ENCODE measurements at regions not wholly inside any gene's neighbourhood (a gene's known extent, or its start where the extent isn't known, plus 50 kb on each side); places are given as distances from the start of the nearest gene placed in this dataset.

DNA sequence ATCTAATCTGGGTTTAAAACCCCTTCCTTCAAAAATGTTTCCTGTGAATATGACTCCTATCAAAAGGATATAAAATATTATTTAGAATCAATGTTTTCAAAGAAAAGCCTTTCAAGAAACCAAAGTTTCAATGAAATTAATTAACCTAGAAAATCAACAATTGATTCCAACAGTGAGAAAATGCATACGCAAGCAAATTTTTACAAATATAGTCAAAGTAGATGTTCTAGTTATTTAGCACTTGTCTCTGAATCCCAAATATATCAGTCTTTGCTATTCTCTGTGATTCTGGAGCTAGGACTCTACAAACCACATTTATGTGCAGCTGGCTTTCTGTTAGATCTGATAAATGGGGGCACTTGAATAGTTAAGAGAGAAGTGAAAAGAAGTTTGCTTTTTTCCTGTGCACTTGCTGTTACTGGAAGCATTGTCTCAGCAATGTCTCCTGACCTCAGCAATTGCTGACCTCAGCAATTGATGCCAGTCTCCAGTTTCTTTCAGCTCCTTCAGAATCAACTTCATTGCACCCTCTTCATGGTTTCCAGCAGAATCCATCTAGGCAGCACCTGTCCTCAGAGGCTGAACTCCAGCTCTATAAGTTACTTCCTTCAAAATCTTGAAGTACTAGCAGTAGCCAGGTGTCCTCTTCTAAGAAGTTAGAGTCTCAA, 879.9 kb upstream of the LRRN3 start:
- TF ChIP-seq, protein P1, sequence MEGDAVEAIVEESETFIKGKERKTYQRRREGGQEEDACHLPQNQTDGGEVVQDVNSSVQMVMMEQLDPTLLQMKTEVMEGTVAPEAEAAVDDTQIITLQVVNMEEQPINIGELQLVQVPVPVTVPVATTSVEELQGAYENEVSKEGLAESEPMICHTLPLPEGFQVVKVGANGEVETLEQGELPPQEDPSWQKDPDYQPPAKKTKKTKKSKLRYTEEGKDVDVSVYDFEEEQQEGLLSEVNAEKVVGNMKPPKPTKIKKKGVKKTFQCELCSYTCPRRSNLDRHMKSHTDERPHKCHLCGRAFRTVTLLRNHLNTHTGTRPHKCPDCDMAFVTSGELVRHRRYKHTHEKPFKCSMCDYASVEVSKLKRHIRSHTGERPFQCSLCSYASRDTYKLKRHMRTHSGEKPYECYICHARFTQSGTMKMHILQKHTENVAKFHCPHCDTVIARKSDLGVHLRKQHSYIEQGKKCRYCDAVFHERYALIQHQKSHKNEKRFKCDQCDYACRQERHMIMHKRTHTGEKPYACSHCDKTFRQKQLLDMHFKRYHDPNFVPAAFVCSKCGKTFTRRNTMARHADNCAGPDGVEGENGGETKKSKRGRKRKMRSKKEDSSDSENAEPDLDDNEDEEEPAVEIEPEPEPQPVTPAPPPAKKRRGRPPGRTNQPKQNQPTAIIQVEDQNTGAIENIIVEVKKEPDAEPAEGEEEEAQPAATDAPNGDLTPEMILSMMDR (IDR thresholded peaks at IDR 0.05; ENCODE audit: insufficient read depth, low read length, poor library complexity, severe bottlenecking): no peak
- no peak for DNase-seq (ENCODE audit: low read depth)
- H3K36me3 ChIP-seq (ENCODE audit: control insufficient read depth, insufficient read depth, low read length): no peaks in the 10 kb centered on the region
- no peaks in the 10 kb centered on the region for H3K27me3 ChIP-seq (ENCODE audit: control insufficient read depth, insufficient read depth, low read length)
- no peak overlapping the region for H3K4me3 ChIP-seq (ENCODE audit: low read depth, low read length)

DNA sequence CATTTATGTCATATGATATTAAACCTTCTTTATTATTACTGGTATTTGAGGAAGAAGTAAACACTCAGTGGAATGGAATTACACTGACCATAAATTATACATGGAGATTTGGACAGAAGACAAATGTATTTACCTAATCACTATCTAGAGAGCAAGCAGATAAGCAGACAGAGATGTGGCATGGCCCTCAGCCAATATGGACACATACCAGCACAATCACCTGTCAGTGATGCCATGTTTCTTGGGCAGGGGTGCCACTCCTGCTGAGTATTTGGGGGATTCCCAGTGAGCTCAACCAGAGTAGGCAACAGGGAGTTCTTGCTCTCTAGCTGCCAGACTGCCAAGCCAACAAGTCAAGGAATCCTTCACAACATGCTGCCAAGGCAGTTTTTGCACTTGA, 866.3 kb upstream of the LRRN3 start:
- DNase-seq (ENCODE audit: low read depth): no peak
- H3K4me3 ChIP-seq (ENCODE audit: low read depth, low read length): no peak overlapping the region
- TF ChIP-seq, protein P1 (IDR thresholded peaks at IDR 0.05; ENCODE audit: insufficient read depth, low read length, poor library complexity, severe bottlenecking): no peak
- no peaks in the 10 kb centered on the region for H3K27me3 ChIP-seq (ENCODE audit: control insufficient read depth, insufficient read depth, low read length)
- no peaks in the 10 kb centered on the region for H3K36me3 ChIP-seq (ENCODE audit: control insufficient read depth, insufficient read depth, low read length)

DNA sequence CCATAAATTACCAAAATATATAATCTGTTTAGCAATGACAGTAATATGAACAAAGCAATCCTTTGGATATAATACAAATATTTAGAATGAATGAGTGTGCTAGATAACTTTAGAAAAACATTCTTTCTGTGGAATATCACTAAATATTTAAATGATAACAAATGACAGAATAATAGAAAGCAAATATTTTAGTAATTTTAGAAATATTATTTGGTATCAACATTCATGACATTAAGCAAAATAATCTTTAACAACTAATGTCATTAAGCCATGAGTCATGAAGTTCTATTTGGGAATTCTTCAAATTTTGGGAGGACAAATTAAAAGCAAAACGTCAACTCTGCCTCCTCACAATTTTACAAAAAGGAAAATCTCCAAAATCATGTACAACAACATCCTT, 844.8 kb upstream of the LRRN3 start:
- no peaks in the 10 kb centered on the region for H3K27me3 ChIP-seq (ENCODE audit: control insufficient read depth, insufficient read depth, low read length)
- TF ChIP-seq, protein P1 (IDR thresholded peaks at IDR 0.05; ENCODE audit: insufficient read depth, low read length, poor library complexity, severe bottlenecking): no peak
- DNase-seq (ENCODE audit: low read depth): no peak
- no peak overlapping the region for H3K4me3 ChIP-seq (ENCODE audit: low read depth, low read length)
- H3K36me3 ChIP-seq (ENCODE audit: control insufficient read depth, insufficient read depth, low read length): no peaks in the 10 kb centered on the region

GRCh38 chr7:110253093-110253492, 837.8 kb upstream of the LRRN3 start:
- H3K4me3 ChIP-seq (ENCODE audit: low read depth, low read length): no peak overlapping the region
- DNase-seq (ENCODE audit: low read depth): no peak
- TF ChIP-seq, protein P1 (IDR thresholded peaks at IDR 0.05; ENCODE audit: insufficient read depth, low read length, poor library complexity, severe bottlenecking): no peak
- H3K27me3 ChIP-seq (ENCODE audit: control insufficient read depth, insufficient read depth, low read length): no peaks in the 10 kb centered on the region
- no peaks in the 10 kb centered on the region for H3K36me3 ChIP-seq (ENCODE audit: control insufficient read depth, insufficient read depth, low read length)

GRCh38 chr7:110257673-110258072, 833.3 kb upstream of the LRRN3 start:
- DNase-seq (ENCODE audit: low read depth): no peak
- TF ChIP-seq, protein P1 (IDR thresholded peaks at IDR 0.05; ENCODE audit: insufficient read depth, low read length, poor library complexity, severe bottlenecking): no peak
- no peaks in the 10 kb centered on the region for H3K36me3 ChIP-seq (ENCODE audit: control insufficient read depth, insufficient read depth, low read length)

GRCh38 chr7:110262251-110262650, 828.7 kb upstream of the LRRN3 start:
- no peak overlapping the region for H3K4me3 ChIP-seq (ENCODE audit: low read depth, low read length)
- H3K36me3 ChIP-seq (ENCODE audit: control insufficient read depth, insufficient read depth, low read length): no peaks in the 10 kb centered on the region
- TF ChIP-seq, protein P1 (IDR thresholded peaks at IDR 0.05; ENCODE audit: insufficient read depth, low read length, poor library complexity, severe bottlenecking): no peak
- H3K27me3 ChIP-seq (ENCODE audit: control insufficient read depth, insufficient read depth, low read length): no peaks in the 10 kb centered on the region
- DNase-seq (ENCODE audit: low read depth): no peak

More at GRCh38 chr7:110257673-110258072, 833.3 kb upstream of the LRRN3 start:
- Histone ChIP-seq H3K4me3 (ENCODE audit: low read depth, low read length) (no peak overlapping the region), H3K27me3 (ENCODE audit: control insufficient read depth, insufficient read depth, low read length) (no peaks in the 10 kb centered on the region)
